Astrocyte of the cerebellum (primary cell): ENCODE measurements at regions not wholly inside any gene's neighbourhood (a gene's known extent, or its start where the extent isn't known, plus 50 kb on each side); places are given as distances from the start of the nearest gene placed in this dataset.
"Not testable (repeated sequence)": the region's sequence is repeated elsewhere in the genome, so short reads cannot be mapped to it uniquely, and the experiment has no call there.

Experiments
- DNase-seq: peaks from one replicate; pipeline ENCODE4 v3.0.0-alpha.2; 2011; ENCODE audit warnings: low read depth
- H3K4me3 ChIP-seq: 2 replicates; pipeline ENCODE4 v1.5.1; 2011; ENCODE audit warnings: mild to moderate bottlenecking, low read depth, low read length, moderate library complexity
- CTCF ChIP-seq: IDR thresholded peaks from 2 replicates; pipeline ENCODE4 v1.5.1; 2012; ENCODE audit warnings: low read length, low read depth, moderate library complexity, mild to moderate bottlenecking; ENCODE audit errors: missing control alignments
- in situ Hi-C: cut with HindIII; loops from 2 replicates; pipeline ENCODE4 v1.10.0; 2017; ENCODE audit warnings: low sequenced_read_pairs

GRCh38 chr4:189525304-189525703, 415.4 kb upstream of the FRG1 start:
- no peak overlapping the region for H3K4me3 ChIP-seq
- DNase-seq, result no peak
- TF ChIP-seq CTCF, result no peak
- in situ Hi-C loops, result no loop called here

GRCh38 chr4:189530848-189531247, 409.8 kb upstream of the FRG1 start:
- in situ Hi-C loops, result no loop called here
- H3K4me3 ChIP-seq, result no peak overlapping the region
- DNase-seq, result no peak
- TF ChIP-seq CTCF, result no peak

GRCh38 chr4:189533603-189534002, 407.1 kb upstream of the FRG1 start:
- TF ChIP-seq CTCF, result no peak
- in situ Hi-C loops, result no loop called here
- no peak overlapping the region for H3K4me3 ChIP-seq
- no peak for DNase-seq

GRCh38 chr4:189547559-189547958, 393.1 kb upstream of the FRG1 start:
- no peak for TF ChIP-seq CTCF
- in situ Hi-C loops, result no loop called here
- no peak for DNase-seq
- no peak overlapping the region for H3K4me3 ChIP-seq

GRCh38 chr4:189548484-189549125, 392.1 kb upstream of the FRG1 start:
- in situ Hi-C loops, result no loop called here
- no peak overlapping the region for H3K4me3 ChIP-seq
- TF ChIP-seq CTCF, result no peak
- DNase-seq, result no peak

GRCh38 chr4:189551931-189552670, 388.6 kb upstream of the FRG1 start:
- DNase-seq, H3K4me3 ChIP-seq, in situ Hi-C loops: not testable (repeated sequence)

GRCh38 chr4:189560605-189561004, 380.1 kb upstream of the FRG1 start:
- DNase-seq, in situ Hi-C loops: not testable (repeated sequence)

GRCh38 chr4:189563751-189564150, 376.9 kb upstream of the FRG1 start:
- in situ Hi-C loops, DNase-seq, H3K4me3 ChIP-seq: not testable (repeated sequence)

More at GRCh38 chr4:189560605-189561004, 380.1 kb upstream of the FRG1 start:
- H3K4me3 ChIP-seq, result not testable (repeated sequence)

- in situ Hi-C loops, H3K4me3 ChIP-seq, DNase-seq: not testable (repeated sequence)
Measured at GRCh38 chr4:189566271-189566670, 374.4 kb upstream of the FRG1 start.

- DNase-seq, H3K4me3 ChIP-seq, in situ Hi-C loops: not testable (repeated sequence)
Measured at GRCh38 chr4:189566900-189567299, 373.8 kb upstream of the FRG1 start.

- H3K4me3 ChIP-seq, in situ Hi-C loops, DNase-seq: not testable (repeated sequence)
Measured at GRCh38 chr4:189579645-189580044, 361.0 kb upstream of the FRG1 start.
